ENCODE measurements at regions not wholly inside any gene's neighbourhood (a gene's known extent, or its start where the extent isn't known, plus 50 kb on each side); places are given as distances from the start of the nearest gene placed in this dataset.

- DNase-seq, result no peak
- Histone ChIP-seq H3K4me3 (no peak overlapping the region), H3K4me1 (ENCODE audit: low read depth) (no peaks in the 10 kb centered on the region), H3K36me3 (ENCODE audit: low read depth) (no peaks in the 10 kb centered on the region), H3K9me3 (peaks cover 3% of the 10 kb centered on the region)
- no peak for TF ChIP-seq CTCF (IDR thresholded peaks at IDR 0.05)
- intact Hi-C loops (cut with DNase I, micrococcal nuclease), result no loop called here
- ATAC-seq, result no peak
Observed at GRCh38 chr9:126208216-126208758, 118.3 kb upstream of the MVB12B start.

- Histone ChIP-seq H3K9me3 (peaks cover 4% of the 10 kb centered on the region), H3K4me3 (no peak overlapping the region), H3K4me1 (ENCODE audit: low read depth) (no peaks in the 10 kb centered on the region), H3K36me3 (ENCODE audit: low read depth) (no peaks in the 10 kb centered on the region)
- DNase-seq (no peak), ATAC-seq (no peak)
- TF ChIP-seq CTCF (IDR thresholded peaks at IDR 0.05), result no peak
- intact Hi-C loops (cut with DNase I, micrococcal nuclease), result no loop called here
Observed at GRCh38 chr9:126211441-126212074, 115.1 kb upstream of the MVB12B start.

- DNase-seq, result no peak
- H3K36me3 ChIP-seq (ENCODE audit: low read depth), result no peaks in the 10 kb centered on the region
Observed at GRCh38 chr9:126215486-126215885, 111.1 kb upstream of the MVB12B start.

DNA sequence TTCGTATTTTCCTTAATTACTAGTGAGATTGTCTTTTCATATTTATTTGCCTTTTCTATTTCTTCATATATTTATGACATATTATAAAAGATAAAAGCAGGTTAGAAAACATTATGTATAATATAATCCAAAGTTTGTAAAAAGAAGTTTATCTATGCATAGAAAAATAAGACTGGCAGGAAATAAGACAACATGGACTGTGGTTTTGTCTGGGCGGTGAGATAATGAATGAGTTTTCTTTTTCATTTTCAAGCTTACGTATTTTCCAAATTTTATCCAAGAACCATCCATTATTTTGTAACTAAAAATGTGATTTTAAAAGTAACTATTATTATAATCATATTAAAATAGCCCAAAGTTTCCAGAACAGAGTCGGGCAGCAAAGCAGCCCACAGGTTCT is 109.8 kb upstream of the MVB12B start:
- Histone ChIP-seq H3K4me1 (ENCODE audit: low read depth) (no peaks in the 10 kb centered on the region), H3K9me3 (peaks cover 4% of the 10 kb centered on the region), H3K4me3 (no peak overlapping the region), H3K36me3 (ENCODE audit: low read depth) (no peaks in the 10 kb centered on the region)
- ATAC-seq (no peak), DNase-seq (no peak)
- intact Hi-C loops (cut with DNase I, micrococcal nuclease), result no loop called here
- TF ChIP-seq CTCF (IDR thresholded peaks at IDR 0.05), result no peak

More at GRCh38 chr9:126215486-126215885, 111.1 kb upstream of the MVB12B start:
- intact Hi-C loops (cut with DNase I, micrococcal nuclease), result no loop called here
- Histone ChIP-seq H3K4me3 (no peak overlapping the region), H3K4me1 (ENCODE audit: low read depth) (no peaks in the 10 kb centered on the region), H3K9me3 (peaks cover 4% of the 10 kb centered on the region)
- no peak for ATAC-seq
- TF ChIP-seq CTCF (IDR thresholded peaks at IDR 0.05), result no peak

- no peak for TF ChIP-seq CTCF (IDR thresholded peaks at IDR 0.05)
- no peaks in the 10 kb centered on the region for H3K36me3 ChIP-seq (ENCODE audit: low read depth)
- no peaks in the 10 kb centered on the region for H3K4me1 ChIP-seq (ENCODE audit: low read depth)
- H3K4me3 ChIP-seq, result no peak overlapping the region
- ATAC-seq, result no peak
- intact Hi-C loops (cut with DNase I, micrococcal nuclease), result no loop called here
- peaks cover 4% of the 10 kb centered on the region for H3K9me3 ChIP-seq
- DNase-seq, result no peak
Observed at GRCh38 chr9:126217250-126217653, 109.4 kb upstream of the MVB12B start.

All from mucosa of descending colon (tissue), 3 donors.